GM23338 (cell line): ENCODE measurements at regions not wholly inside any gene's neighbourhood (a gene's known extent, or its start where the extent isn't known, plus 50 kb on each side); places are given as distances from the start of the nearest gene placed in this dataset.

Source experiments
- CREB1 ChIP-seq: fragments of 250-450 bp; sonication (Bioruptor Pico); IDR thresholded peaks from 2 replicates; pipeline ENCODE4 v1.5.0; 2020; ENCODE audit warnings: low read depth, mild to moderate bottlenecking, moderate library complexity
- CTCF ChIP-seq, 2 experiments: fragments of 200-600 bp in 1 of 2; sonication (generic) in 1 of 2; conservative IDR thresholded peaks; 2 replicates each; pipeline versions ENCODE4 v1.5.1 to v1.6.1; 2016 to 2017; ENCODE audit warnings: antibody characterized with exemption in 2 of 2, low read depth in 2 of 2, mild to moderate bottlenecking in 2 of 2, moderate library complexity in 1 of 2
- ETS1 ChIP-seq: IDR thresholded peaks from 2 replicates; pipeline ENCODE4 v1.6.1; 2016; ENCODE audit warnings: antibody characterized with exemption
- EZH2 ChIP-seq: fragments of 200-600 bp; sonication (generic); IDR thresholded peaks from one replicate; pipeline ENCODE4 v1.8.0; 2017; ENCODE audit warnings: antibody characterized with exemption, mild to moderate bottlenecking, low read depth; ENCODE audit not compliant: unreplicated experiment
- EZH2phosphoT487 ChIP-seq: fragments of 200-600 bp; sonication (generic); IDR thresholded peaks from one replicate; pipeline ENCODE4 v1.8.1; 2018; ENCODE audit warnings: antibody characterized with exemption; ENCODE audit not compliant: unreplicated experiment
- JUNB ChIP-seq: IDR thresholded peaks from one replicate; pipeline ENCODE4 v1.6.1; 2016; ENCODE audit warnings: antibody characterized with exemption; ENCODE audit not compliant: unreplicated experiment
- NANOG ChIP-seq: IDR thresholded peaks from 2 replicates; pipeline ENCODE4 v1.6.1; 2016; ENCODE audit warnings: antibody characterized with exemption, borderline replicate concordance
- POLR2AphosphoS5 ChIP-seq: IDR thresholded peaks from 2 replicates; pipeline ENCODE4 v1.6.1; 2016; ENCODE audit warnings: antibody characterized with exemption, low read depth
- REST ChIP-seq: IDR thresholded peaks from one replicate; pipeline ENCODE4 v1.6.1; 2018; ENCODE audit warnings: antibody characterized with exemption; ENCODE audit not compliant: unreplicated experiment
- ZNF114 ChIP-seq: fragments of 250-450 bp; sonication (Bioruptor Pico); IDR thresholded peaks from 2 replicates; pipeline ENCODE4 v1.5.0; 2020; ENCODE audit warnings: mild to moderate bottlenecking, moderate library complexity
- ZNF331 ChIP-seq: fragments of 250-450 bp; sonication (Bioruptor Pico); IDR thresholded peaks from 2 replicates; pipeline ENCODE4 v1.5.0; 2020; ENCODE audit warnings: low read depth, mild to moderate bottlenecking, moderate library complexity

GRCh38 chr13:26964278-26965250, 204.0 kb upstream of the GPR12 start:
- TF ChIP-seq POLR2AphosphoS5 (no peak), REST (no peak), CTCF (conservative IDR thresholded peaks at IDR 0.05; ENCODE audit: low read depth in 2 of 2) (no peak), EZH2phosphoT487 (no peak), CREB1 (no peak), EZH2 (no peak), JUNB (no peak), ZNF331 (CRISPR knock-in tag) (no peak), ETS1 (no peak), ZNF114 (no peak), NANOG (no peak)
